Mammary epithelial cell (primary cell): ENCODE measurements at regions not wholly inside any gene's neighbourhood (a gene's known extent, or its start where the extent isn't known, plus 50 kb on each side); places are given as distances from the start of the nearest gene placed in this dataset.

Source experiments
- EZH2 ChIP-seq: IDR thresholded peaks from 2 replicates; pipeline ENCODE4 v1.6.1; 2012; ENCODE audit warnings: low read length, inconsistent platforms, borderline replicate concordance
- TF ChIP-seq, protein P1 (sequence below), 2 donors: IDR thresholded peaks in 1 of 2; conservative IDR thresholded peaks in 1 of 2; 2 replicates each; pipeline ENCODE4 v1.5.1; 2011 to 2012; ENCODE audit warnings: inconsistent platforms in 2 of 2, low read length in 2 of 2, mild to moderate bottlenecking in 2 of 2, control low read depth in 1 of 2, low read depth in 1 of 2; ENCODE audit not compliant: insufficient read depth in 1 of 2; ENCODE audit errors: extremely low read depth in 1 of 2

DNA sequence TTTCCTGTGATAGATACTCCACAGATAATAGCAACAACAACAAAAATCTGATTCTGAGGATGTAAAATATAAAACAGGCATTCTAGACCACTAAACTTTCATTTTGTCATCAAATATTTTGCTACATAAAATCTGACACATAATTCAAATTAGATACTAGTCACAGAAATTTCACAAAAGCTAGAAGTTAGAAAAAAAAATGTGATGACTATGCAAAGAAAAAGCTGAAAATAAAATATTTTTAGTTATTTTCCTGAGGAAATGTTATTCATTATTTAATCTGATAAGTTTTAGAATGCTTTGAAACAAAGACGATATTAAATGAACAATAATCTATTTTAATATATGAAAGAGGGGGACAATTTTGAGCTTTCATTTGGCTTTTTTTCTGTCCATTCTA is 357.2 kb downstream of the SLITRK6 start:
- TF ChIP-seq, protein P1, sequence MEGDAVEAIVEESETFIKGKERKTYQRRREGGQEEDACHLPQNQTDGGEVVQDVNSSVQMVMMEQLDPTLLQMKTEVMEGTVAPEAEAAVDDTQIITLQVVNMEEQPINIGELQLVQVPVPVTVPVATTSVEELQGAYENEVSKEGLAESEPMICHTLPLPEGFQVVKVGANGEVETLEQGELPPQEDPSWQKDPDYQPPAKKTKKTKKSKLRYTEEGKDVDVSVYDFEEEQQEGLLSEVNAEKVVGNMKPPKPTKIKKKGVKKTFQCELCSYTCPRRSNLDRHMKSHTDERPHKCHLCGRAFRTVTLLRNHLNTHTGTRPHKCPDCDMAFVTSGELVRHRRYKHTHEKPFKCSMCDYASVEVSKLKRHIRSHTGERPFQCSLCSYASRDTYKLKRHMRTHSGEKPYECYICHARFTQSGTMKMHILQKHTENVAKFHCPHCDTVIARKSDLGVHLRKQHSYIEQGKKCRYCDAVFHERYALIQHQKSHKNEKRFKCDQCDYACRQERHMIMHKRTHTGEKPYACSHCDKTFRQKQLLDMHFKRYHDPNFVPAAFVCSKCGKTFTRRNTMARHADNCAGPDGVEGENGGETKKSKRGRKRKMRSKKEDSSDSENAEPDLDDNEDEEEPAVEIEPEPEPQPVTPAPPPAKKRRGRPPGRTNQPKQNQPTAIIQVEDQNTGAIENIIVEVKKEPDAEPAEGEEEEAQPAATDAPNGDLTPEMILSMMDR (conservative IDR thresholded peaks at IDR 0.05 in 1 of 2, IDR thresholded peaks at IDR 0.05 in 1 of 2; ENCODE audit: extremely low read depth in 1 of 2, insufficient read depth in 1 of 2, low read depth in 1 of 2, low read length in 2 of 2), result no peak
- no peak for TF ChIP-seq EZH2
